ENCODE measurements at regions not wholly inside any gene's neighbourhood (a gene's known extent, or its start where the extent isn't known, plus 50 kb on each side); places are given as distances from the start of the nearest gene placed in this dataset.

DNA sequence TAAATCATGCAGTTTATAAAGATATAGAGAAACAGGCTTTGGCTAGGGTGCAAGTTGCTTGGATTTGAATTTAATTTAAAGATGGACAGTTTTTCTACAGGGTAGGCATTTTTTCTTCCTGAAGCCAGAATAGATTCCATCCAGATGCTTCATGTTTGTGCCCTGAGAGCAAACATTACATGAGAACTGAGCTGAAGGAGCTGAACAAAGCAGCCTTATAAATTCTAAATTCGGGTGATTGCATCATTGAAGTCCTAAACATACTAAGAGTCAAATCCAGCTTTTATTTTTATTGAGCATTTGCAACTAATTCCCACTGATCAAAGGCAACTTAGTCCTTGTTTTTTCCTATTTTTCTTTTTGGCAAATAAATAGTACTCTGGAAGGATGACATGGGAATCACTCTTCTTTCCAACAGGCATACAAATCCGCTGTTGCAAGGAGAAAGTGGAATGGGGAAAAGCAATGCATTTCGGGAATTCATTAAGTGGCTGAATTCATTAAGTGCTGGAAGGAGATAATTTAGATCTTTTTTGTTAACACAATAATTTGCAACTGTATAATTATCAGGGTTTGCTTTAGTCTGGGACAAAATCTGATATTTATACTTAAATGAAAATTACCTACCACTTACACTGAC, 828.0 kb downstream of the SLC4A3 start:
- DNase-seq, result peak; percentile 1

- DNase-seq, result no peak
These were observed 830.6 kb downstream of the SLC4A3 start for GRCh38 chr2:220458051-220458450.

DNA sequence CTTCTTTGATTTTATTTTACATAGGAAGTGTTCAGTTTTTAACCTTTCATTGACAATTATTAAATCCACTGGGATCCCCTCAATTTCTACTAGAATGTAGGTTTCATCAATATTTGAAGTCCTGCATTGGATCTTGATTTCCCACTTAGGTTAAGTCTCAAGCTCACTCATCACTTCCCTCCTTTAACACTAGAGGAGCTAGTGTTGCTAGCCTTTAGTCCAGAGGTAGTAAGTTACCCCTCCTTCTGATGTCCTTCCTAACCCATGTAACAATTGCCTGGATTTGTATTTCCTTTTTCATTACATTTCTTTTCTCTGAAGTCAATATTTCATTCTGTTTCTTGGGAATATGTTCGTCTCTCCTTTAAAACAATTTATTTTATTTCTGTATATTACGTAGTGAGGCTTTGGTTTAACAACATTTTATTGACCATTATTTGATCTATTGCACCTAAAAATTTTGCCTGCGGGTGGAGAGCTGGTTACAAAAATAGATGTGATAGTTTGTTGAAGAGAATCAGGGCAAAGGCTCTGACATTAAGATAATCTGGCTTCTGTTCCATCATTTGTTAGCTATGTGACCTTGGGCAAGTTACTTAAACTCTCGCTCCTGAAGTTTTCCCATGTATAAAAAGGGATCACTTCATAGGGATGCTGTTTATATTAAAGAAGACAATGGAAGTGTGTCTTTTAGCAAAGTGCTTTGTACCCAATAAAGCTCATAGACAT, 833.0 kb downstream of the SLC4A3 start:
- DNase-seq, result no peak

DNA sequence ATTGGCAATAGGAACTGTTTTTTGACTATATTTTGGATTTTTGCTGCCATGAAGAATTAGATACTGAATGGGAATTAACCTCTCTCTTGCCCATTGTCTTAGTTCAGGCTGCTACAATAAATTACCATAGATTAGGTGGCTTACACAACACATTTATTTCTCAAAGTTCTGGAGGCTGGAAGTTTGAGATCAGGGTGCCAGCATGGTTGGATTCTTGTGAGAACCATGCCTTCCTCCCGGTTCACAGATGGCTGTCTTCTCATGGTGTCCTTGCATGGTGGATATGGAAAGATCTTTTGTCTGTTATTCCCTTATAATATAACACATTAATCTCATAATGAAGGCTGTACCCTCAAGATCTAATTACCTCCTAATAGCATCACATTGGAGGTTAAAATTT, 836.4 kb downstream of the SLC4A3 start:
- DNase-seq, result no peak

DNA sequence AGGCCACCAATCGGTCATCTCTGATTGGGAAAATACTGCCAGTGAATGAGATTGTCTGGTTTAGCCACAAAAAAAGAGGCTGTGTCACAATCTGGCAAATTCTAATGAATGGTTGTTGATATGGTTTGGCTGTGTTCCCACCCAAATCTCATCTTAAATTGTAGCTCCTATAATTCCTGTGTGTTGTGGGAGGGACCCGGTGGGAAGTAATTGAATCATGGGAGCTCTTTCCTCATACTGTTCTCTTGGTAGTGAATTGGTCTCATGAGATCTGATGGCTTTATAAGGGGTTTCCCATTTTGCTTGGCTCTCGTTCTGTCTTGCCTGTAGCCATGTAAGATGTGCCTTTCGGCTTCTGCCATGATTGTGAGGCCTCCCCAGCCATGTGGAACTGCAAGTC, 838.3 kb downstream of the SLC4A3 start:
- no peak for DNase-seq

GRCh38 chr2:220466251-220466691, 838.8 kb downstream of the SLC4A3 start:
- no peak for DNase-seq

DNA sequence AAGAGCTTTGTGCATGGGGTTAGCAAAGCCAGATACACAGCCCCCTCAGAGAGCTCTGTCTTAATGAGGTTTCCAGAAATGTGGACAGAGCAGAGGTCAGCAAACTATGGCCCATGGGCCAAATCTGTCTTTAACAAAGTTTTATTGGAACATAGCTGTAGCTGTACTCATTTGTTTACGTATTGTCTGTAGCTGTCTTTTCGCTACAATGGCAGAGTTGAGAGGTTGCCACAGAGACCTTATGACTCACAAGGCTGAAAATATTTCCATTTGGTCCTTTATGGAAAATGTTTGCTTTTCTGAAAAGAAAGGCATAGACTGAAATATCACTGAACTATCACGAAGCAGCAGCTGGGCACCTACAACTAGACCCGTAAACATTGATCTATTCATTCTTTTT, 841.8 kb downstream of the SLC4A3 start:
- no peak for DNase-seq

DNA sequence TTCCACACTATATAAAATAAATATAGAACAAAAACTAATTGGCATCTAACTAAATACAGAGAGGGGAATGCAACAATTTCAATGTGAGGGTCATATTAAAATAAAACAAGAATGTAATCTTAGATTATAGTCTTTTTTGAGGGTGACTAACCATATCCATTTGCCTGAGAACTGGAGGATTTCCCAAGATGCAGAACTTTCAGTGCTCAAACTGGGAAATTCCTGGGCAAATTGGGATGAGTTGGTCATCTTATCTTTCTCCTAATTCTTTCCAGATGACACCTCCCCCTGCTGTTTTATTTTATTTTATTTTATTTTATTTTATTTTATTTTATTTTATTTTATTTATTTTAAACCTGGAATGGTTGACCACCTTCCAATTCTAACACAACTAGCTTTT, 846.2 kb downstream of the SLC4A3 start:
- DNase-seq, result no peak

GRCh38 chr2:220476877-220477276, 849.4 kb downstream of the SLC4A3 start:
- DNase-seq, result no peak

- DNase-seq, result no peak
These were observed 851.1 kb downstream of the SLC4A3 start for GRCh38 chr2:220478305-220479058.

DNA sequence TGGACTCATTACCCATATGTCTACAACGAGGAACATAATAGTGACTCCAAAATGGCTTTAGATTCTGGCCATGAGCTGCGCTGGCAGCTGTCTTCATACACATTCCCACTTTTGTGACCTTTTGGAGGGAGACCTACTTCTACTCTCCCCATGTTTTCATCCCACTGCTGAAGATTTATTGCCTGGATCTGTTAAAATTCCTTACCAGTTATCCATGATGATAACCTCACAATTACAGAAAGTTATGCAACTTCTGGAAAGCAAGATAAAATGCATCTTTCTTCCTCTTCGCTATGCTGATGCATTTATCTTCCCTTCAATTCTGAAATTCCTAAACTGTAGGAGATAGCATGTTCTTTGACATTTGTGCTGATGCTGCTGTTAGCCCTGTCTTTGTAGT, 855.3 kb downstream of the SLC4A3 start:
- DNase-seq, result no peak

DNA sequence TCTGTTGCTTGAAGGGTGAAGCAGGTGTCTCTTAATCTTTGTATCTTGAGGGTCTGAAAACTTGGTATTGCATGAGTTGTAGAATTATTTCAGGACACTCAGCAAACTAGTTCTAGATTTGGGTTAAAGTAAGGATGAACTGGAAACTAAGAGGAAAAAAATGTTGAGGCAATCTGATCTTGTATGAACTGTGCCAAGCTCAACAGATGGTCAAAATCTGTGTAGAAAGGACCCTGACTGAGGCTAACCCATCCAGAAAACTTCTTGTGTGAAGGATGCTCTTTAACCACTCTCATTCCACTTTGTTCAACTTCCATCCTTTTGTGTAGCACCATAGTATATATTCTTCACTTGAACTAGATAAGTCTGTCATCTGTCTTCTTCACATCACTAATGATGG, 861.7 kb downstream of the SLC4A3 start:
- no peak for DNase-seq

GRCh38 chr2:220491670-220492069, 864.2 kb downstream of the SLC4A3 start:
- no peak for DNase-seq

GRCh38 chr2:220493871-220494525, 866.6 kb downstream of the SLC4A3 start:
- no peak for DNase-seq

DNA sequence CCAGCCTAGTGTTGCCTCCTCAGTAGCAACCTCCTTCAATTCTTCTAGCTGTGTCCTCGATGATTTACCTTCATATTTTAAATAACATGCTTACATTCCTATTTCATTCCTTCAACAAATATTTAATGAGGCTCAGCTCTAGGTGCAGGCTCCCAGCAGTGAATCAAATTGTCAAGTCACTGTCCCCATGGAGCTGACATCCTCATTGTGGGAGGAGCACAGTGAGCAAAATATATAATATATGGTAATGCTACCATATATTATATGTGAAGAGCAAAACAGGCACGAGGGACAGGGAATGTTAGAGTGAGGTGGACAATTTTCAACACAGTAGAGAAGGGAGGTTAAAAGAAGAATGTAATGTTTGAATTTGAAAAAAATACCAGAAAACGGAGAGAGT, 869.1 kb downstream of the SLC4A3 start:
- no peak for DNase-seq

DNA sequence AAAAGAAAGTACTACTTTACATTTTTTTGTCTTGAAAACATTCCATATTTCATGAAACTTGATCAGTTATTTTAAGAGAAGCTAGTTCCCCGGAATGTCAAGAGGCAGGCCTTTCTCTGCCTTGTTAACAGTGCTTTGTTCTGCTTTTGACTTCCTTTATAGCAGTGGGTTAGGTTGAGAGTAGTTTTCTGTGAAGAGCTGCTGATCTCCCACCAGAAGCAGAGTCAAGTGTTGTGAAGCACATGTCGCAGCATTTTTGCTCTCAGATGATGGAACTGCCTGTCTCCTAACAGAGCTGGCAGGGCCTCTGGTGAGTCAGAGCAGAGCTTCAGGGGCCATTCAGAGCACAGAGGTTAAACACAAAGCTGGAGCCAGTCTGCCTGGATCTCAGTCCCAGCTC, 871.8 kb downstream of the SLC4A3 start:
- no peak for DNase-seq

GRCh38 chr2:220502539-220502938, 875.1 kb downstream of the SLC4A3 start:
- no peak for DNase-seq

- DNase-seq, result no peak
These were observed 876.0 kb downstream of the SLC4A3 start for GRCh38 chr2:220503431-220503830.

- no peak for DNase-seq
These were observed 877.6 kb downstream of the SLC4A3 start for GRCh38 chr2:220504938-220505503.

GRCh38 chr2:220506466-220506865, 879.0 kb downstream of the SLC4A3 start:
- DNase-seq, result no peak

DNA sequence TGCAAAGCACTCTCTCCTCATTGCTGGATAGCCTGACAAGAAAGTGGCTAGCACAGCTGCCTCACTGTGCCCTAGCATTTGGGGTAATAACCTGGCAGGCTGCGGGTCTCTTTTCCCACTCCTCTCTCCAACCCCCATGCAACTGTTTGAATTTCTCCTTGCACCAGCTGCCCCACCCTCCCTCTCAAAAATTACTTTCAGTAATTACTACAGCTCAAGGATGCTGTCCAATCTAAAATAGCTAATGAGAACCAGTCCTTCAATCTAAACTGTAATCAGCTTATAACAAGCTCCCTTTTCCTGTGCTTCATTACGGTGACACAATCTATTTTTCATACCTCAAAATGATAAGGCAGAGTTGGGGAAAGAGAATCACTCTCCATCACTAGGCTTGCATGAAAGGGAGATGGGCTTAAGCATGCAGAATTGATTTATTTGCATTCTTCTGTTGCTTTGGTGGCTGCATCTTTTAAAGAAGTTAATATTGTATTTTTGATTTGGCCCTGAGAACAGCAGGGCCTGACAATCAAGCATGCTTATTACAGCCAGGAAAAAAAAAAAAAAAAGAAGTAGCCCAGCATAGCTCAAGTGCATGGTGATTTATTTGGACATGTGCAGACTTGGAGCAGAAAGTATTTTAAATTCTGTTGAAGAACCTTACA, 881.8 kb downstream of the SLC4A3 start:
- DNase-seq, result no peak

DNA sequence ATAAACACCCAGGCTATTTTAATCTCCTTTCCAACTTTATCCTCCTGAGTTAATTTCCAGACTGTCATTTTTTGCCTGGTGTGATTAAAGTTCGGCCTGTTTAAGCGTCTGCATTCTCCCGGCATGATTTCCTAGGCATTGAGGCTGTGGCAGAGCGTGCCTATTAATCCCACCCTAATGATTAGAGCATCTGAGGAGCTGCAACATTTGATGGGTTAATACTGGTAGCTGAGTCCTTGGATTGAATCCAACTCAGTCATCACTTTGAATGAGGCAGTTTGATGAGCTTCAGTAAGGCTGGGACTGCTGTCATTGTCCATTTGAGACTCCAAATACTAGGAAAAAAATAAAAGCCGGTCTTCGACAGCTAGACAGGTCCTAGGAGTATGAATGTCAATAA, 882.5 kb downstream of the SLC4A3 start:
- no peak for DNase-seq

DNA sequence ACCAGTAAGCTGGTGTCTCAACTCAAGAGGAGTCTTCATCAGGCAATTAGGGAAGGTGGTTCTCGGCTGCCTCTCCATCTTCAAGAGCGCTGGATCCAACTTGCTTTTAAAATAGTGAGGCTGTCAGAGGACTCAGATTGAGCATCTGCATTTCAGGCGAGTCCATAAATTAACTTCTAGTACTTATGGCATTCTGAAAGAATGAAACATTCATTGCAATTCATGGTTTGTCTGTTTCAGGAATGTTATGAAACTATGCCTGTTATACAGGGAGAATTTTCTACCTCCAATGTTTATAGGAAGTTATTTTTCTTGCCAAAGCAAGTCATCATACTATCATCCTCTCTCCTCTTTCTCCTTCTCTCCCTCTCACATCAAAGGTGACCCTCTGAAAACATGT, 883.2 kb downstream of the SLC4A3 start:
- DNase-seq, result no peak
